T-helper 1 cell treated with Interleukin-12 subunit alpha and Interleukin-12 subunit beta and Interleukin-4 antibody, amounts not matched to agents 30 ng/mL and 1 ng/mL, for 36 hours (primary cell): ENCODE measurements at regions not wholly inside any gene's neighbourhood (a gene's known extent, or its start where the extent isn't known, plus 50 kb on each side); places are given as distances from the start of the nearest gene placed in this dataset.

Experiments used
- intact Hi-C: fragments of 100-400 bp; cut with micrococcal nuclease; formaldehyde crosslinking; loops from one replicate; pipeline ENCODE4 v1.15.1; 2024

DNA sequence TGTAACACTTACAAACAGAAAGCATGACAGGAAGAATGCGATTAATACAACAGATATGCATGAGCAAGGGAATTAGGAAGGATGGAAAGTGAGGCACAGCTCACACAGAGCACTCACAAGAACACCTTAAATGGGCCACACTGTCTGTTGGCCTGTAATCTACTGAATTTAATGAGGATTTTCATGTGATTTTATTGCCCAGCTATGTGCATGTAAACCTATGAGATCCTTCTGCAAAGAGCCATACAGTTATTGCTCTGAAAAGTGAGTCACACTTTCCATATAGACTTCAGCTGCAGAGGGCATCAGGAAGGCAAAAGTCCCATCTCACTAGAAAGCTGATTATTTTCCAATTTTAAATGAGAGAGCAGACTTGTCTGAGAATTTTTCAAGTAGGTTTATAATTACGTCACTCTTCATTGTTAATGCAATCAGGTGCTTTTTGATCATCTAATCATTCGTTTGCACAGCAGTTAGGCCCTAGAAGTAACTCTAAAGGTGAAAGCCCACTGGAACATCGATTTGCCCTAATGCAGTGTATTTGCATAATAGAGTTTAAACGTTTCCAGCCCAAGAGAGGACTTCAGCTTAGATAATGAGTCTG is 832.7 kb upstream of the INTU start:
- intact Hi-C loops = no loop called here

GRCh38 chr4:126800575-126801141 is 832.1 kb upstream of the INTU start:
- intact Hi-C loops = no loop called here

- intact Hi-C loops = no loop called here
Observed at GRCh38 chr4:126807132-126807531, 825.6 kb upstream of the INTU start.

GRCh38 chr4:126812076-126812475 is 820.7 kb upstream of the INTU start:
- intact Hi-C loops = no loop called here

GRCh38 chr4:126820631-126821030 is 812.1 kb upstream of the INTU start:
- intact Hi-C loops = no loop called here

DNA sequence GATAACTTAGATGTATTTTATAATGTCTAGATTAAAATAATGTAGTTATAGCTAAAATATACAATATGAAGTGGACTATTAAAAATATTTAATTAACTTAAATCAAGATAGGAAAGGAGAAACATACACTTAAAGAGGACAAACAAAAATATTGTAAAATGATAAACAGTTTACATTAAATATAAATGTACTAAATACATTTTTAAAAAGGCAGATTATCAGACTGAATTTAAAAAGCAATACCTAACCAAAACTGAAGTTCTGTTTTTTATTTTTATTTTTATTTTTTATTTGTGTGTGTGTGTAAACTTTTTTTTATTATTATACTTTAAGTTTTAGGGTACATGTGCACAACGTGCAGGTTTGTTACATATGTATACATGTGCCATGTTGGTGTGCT is 811.6 kb upstream of the INTU start:
- intact Hi-C loops = no loop called here

DNA sequence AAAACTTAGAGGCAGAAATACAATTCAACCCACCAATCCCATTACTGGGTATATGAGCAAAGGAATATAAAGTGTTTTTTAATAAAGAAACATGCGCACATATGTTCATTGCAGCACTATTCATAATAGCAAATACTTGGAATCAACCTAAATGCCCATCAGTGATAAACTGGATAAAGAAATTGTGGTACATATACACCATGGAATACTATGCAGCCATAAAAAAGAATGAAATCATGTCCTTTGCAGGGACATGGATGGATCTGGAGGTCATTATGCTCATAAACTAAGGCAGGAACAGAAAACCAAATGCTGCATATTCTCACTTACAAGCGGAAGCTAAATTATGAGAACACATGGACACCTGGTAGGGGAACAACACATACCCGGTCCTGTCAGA is 807.7 kb upstream of the INTU start:
- intact Hi-C loops = no loop called here

GRCh38 chr4:126827669-126828068 is 805.1 kb upstream of the INTU start:
- intact Hi-C loops = no loop called here

DNA sequence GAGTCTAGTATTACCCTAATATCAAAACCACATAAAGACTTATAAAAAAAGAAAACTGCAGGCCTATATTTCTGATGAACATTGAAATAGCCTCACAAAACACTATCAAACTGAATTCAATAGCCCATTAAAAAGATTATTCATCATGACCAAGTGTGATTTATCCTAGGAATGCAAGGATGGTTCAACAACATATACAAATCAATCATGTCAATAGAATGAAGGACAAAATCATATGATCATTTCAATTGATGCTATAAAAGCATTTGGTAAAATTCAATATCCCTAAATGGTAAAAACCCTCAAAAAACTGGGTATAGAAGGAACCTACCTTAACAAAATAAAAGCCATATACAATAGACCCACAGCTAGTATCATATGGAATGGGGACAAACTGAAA is 797.9 kb upstream of the INTU start:
- intact Hi-C loops = no loop called here

GRCh38 chr4:126838941-126839679 is 793.6 kb upstream of the INTU start:
- intact Hi-C loops = no loop called here

- intact Hi-C loops = no loop called here
Observed at GRCh38 chr4:126843492-126844067, 789.2 kb upstream of the INTU start.

- intact Hi-C loops = no loop called here
Observed at GRCh38 chr4:126850286-126850685, 782.5 kb upstream of the INTU start.

DNA sequence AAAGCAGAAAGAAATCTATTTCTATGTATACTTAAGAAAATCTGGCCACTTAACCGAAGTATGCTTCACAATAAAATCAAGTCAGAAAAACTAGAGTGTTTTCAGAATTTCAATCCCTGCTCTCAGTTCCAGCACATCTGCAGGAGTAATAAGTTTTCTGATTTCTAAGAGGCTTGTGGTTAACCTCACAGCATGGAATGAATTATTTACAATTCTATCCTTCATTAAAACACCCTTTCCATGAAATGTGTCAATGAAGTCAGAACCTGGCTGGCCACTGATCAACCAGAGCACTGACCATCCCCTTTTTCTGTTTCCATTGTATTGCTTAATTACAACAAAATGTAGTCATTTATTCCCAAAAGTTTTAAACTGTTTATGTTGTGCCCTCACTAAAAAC is 781.4 kb upstream of the INTU start:
- intact Hi-C loops = no loop called here

- intact Hi-C loops = no loop called here
Observed at GRCh38 chr4:126853715-126854114, 779.0 kb upstream of the INTU start.

DNA sequence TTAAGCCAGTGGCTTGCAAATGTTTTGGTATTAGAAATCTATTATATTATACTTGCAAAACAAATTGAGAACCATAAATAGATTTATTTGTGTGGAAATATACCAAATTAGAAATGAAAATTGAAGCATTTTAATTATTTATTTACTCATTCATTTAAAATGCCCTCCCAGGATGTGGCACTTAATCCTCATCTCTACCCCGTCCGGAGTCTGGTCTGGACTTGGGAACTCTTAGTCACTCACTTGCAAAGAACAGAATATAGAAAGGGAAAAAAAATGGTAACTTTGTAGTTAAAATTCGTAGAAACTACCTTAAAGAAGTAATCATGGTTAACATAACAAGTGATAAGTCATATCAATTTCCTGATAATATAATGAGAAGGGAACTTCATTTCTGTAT is 775.9 kb upstream of the INTU start:
- intact Hi-C loops = no loop called here

GRCh38 chr4:126859314-126859713 is 773.4 kb upstream of the INTU start:
- intact Hi-C loops = no loop called here

DNA sequence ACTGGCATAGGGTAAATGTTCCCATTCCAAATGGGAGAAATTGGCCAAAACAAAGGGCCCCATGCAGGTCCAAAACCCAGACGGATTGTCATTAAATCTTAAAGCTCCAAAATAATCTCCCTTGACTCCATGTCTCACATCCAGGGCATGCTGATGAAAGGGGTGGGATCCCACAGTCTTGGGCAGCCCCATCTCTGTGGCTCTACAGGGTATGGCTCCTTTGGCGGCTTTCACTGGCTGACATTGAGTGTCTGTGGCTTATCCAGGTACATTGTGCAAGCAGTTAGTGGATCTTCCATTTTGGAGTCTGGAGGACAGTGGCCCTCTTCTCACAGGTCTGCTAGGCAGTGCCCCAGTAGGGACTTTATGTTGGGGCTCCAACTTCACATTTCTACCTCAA is 772.9 kb upstream of the INTU start:
- intact Hi-C loops = no loop called here

DNA sequence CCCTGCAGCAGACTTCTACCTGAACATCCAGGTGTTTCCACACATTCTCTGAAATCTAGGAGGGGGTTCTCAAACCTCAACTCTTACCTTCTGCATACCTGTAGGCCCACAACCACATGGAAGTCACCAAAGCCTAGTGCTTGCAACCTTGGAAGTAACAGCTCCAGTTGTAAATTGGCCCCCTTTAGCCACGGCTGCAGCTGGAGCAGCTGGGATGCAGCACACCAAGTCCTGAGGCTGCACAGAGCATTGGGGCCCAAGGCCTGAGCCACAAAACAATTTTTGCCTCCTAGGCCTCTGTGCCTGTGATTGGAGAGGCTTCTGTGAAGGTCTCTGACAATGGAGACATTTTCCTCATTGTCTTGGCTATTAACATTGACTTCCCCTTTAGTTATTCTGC is 772.4 kb upstream of the INTU start:
- intact Hi-C loops = no loop called here

DNA sequence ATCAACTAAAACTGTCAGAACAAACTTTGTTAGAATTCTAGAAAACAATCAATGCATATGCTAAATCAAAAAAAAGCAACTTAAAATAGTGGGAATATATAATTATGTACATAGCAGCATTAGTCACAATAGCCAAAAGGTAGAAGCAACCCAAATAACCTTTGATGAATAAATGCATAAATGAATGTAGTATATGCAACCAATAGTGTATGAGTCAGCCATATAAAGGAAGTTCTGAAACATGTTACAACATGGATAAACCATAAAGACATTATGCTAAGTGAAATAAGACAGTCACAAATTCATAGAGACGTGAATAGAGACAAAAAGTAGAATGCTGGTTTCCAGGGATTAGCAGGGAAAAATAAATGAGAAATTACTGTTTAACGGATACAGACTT is 762.8 kb upstream of the INTU start:
- intact Hi-C loops = no loop called here

DNA sequence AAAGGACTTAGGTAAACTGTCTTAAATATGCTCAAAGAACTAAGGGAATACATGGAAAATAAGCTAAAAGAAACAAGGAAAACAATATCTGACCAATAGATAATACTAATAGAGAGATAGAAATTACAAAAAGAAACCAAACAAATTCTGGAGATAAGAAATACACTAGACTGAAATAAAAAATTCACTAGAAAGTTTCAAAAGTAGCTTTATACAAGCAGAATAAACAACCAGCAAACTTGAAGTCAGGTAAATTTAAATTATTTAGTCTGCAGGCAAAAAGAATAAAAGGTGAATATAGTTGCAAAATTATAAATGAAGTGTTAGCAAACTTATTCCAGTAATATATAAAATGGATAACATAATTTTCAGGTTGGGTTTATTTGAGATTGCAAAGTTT is 760.9 kb upstream of the INTU start:
- intact Hi-C loops = no loop called here

DNA sequence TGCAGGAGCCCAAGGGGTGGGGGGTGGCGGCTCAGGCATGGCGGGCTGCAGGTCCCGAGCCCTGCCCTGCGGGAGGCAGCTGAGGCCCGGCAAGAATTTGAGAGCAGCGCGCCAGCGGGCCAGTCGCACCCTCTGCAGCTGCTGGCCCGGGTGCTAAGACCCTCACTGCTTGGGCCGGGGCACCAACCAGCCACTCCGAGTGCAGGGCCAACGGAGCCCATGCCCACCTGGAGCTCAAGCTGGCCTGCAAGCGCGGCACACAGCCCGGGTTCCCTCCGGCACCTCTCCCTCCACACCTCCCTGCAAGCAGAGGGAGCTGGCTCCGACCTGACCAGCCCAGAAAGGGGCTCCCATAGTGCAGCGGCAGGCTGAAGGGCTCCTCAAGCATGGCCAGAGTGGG is 758.2 kb upstream of the INTU start:
- intact Hi-C loops = no loop called here

DNA sequence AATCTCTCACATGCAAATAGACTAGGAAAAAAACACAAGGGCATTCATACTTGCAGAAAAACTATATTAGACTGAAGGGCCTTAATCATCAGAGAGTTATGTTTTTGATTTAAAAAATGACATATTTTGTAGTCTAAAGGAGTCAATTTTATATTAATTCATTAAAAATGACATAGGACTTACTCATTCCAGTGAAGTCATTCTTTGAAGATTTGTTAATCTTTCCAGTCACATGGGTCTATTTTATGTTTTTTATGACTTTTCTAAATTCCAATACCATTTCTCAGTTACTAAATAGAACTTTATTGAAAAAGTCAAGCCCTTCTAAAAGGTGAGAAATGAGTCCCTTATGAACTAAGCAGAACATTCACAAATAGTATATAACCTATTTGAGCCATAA is 743.8 kb upstream of the INTU start:
- intact Hi-C loops = no loop called here

DNA sequence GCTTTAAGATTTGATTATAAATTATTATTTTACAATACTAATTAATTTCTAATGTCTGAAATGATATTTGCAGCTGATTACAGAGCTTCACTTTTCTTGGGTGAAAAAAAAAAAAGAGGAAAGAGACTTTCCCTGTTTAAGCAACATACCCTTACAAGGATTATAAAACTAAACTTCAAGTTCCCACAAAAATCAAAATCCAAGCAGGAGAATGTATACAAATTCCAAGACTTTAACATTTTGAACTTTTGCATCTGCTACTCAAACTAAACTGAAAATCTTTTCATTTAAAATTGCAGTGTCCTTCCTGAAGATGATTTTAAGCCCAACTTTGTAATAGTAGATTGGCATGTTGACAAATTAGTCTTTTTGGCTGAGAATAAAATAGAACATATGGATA is 742.4 kb upstream of the INTU start:
- intact Hi-C loops = no loop called here
